CD14-positive monocyte (primary cell): ENCODE measurements at regions not wholly inside any gene's neighbourhood (a gene's known extent, or its start where the extent isn't known, plus 50 kb on each side); places are given as distances from the start of the nearest gene placed in this dataset.

ENCODE experiments used
- DNase-seq, 3 donors: peaks; one replicate each; pipeline ENCODE4 v3.0.0-alpha.2; 2011 to 2022
- H2AFZ ChIP-seq: 2 replicates; pipeline ENCODE4 v1.6.0; 2012; ENCODE audit warnings: mild to moderate bottlenecking, low read depth, low read length, inconsistent platforms; ENCODE audit not compliant: insufficient read depth, poor library complexity, severe bottlenecking
- H3K27ac ChIP-seq, 2 donors: 1 replicate in 1 of 2; 2 replicates in 1 of 2; pipeline ENCODE4 v1.5.1; 2012 to 2013; ENCODE audit warnings: low read length in 2 of 2, control low read depth in 1 of 2, inconsistent platforms in 1 of 2, low read depth in 1 of 2, mild to moderate bottlenecking in 1 of 2
- H3K27me3 ChIP-seq, 2 donors: one replicate each; pipeline versions ENCODE4 v1.6.0 to v1.6.1; 2011 to 2013; ENCODE audit warnings: low read length in 2 of 2; ENCODE audit not compliant: control insufficient read depth in 2 of 2, insufficient read depth in 2 of 2
- H3K36me3 ChIP-seq, 2 donors: replicated peaks in 1 of 2; 1 replicate in 1 of 2; 2 replicates in 1 of 2; pipeline versions ENCODE4 v1.5.1 to v1.6.1; 2012 to 2013; ENCODE audit warnings: low read length in 2 of 2, control low read depth in 1 of 2, inconsistent platforms in 1 of 2, mild to moderate bottlenecking in 1 of 2; ENCODE audit not compliant: insufficient read depth in 2 of 2, control insufficient read depth in 1 of 2
- H3K4me1 ChIP-seq, 2 donors: 1 replicate in 1 of 2; 2 replicates in 1 of 2; pipeline versions ENCODE4 v1.5.1 to v1.6.1; 2012 to 2013; ENCODE audit warnings: low read length in 2 of 2, control low read depth in 1 of 2, inconsistent platforms in 1 of 2, mild to moderate bottlenecking in 1 of 2, moderate library complexity in 1 of 2; ENCODE audit not compliant: insufficient read depth in 2 of 2, control insufficient read depth in 1 of 2
- H3K4me2 ChIP-seq: replicated peaks from 2 replicates; pipeline ENCODE3; 2012; ENCODE audit warnings: low read length, moderate library complexity, mild to moderate bottlenecking; ENCODE audit not compliant: poor library complexity, severe bottlenecking; ENCODE audit errors: extremely low read depth
- H3K4me3 ChIP-seq, 3 experiments: fragments of 200-600 bp in 1 of 3; sonication (generic) in 1 of 3; replicated peaks in 1 of 3; 1 replicate in 2 of 3; 2 replicates in 1 of 3; pipeline ENCODE4 v1.5.1; 2011 to 2013; ENCODE audit warnings: low read length in 3 of 3, mild to moderate bottlenecking in 3 of 3, control low read depth in 2 of 3, low read depth in 2 of 3, inconsistent platforms in 1 of 3, moderate library complexity in 1 of 3
- H3K79me2 ChIP-seq: 2 replicates; pipeline ENCODE4 v1.6.0; 2012; ENCODE audit warnings: mild to moderate bottlenecking, control low read depth, inconsistent platforms, low read length, moderate library complexity; ENCODE audit not compliant: insufficient read depth
- H3K9ac ChIP-seq: 2 replicates; pipeline ENCODE4 v1.6.0; 2017; ENCODE audit warnings: low read length, mild to moderate bottlenecking; ENCODE audit not compliant: insufficient read depth, poor library complexity, severe bottlenecking
- H3K9me3 ChIP-seq, 2 donors: replicated peaks in 1 of 2; 1 replicate in 1 of 2; 2 replicates in 1 of 2; pipeline versions ENCODE4 v1.5.1 to v1.6.1; 2012 to 2013; ENCODE audit warnings: low read length in 2 of 2, control low read depth in 1 of 2; ENCODE audit not compliant: control insufficient read depth in 1 of 2, insufficient read depth in 1 of 2
- H4K20me1 ChIP-seq: 2 replicates; pipeline ENCODE4 v1.6.0; 2012; ENCODE audit warnings: mild to moderate bottlenecking, low read length, control low read depth, moderate library complexity; ENCODE audit not compliant: insufficient read depth
- H3K27ac Mint-ChIP-seq, 7 donors: one replicate each; pipeline ENCODE4 v1.8.0; 2020; ENCODE audit warnings: mild to moderate bottlenecking in 7 of 7, mixed read lengths in 7 of 7, moderate library complexity in 6 of 7, inconsistent platforms in 2 of 7
- H3K27me3 Mint-ChIP-seq, 3 donors: one replicate each; pipeline ENCODE4 v1.8.0; 2021 to 2022; ENCODE audit warnings: low read depth in 3 of 3, mild to moderate bottlenecking in 3 of 3, mixed read lengths in 3 of 3, moderate library complexity in 3 of 3, inconsistent platforms in 1 of 3
- H3K36me3 Mint-ChIP-seq, 2 donors: one replicate each; pipeline ENCODE4 v1.8.0; 2020; ENCODE audit warnings: mixed read lengths in 2 of 2, inconsistent platforms in 1 of 2, mild to moderate bottlenecking in 1 of 2
- H3K4me1 Mint-ChIP-seq: one replicate; pipeline ENCODE4 v1.8.0; 2020; ENCODE audit warnings: mild to moderate bottlenecking, mixed read lengths
- H3K4me3 Mint-ChIP-seq, 2 donors: one replicate each; pipeline ENCODE4 v1.8.0; 2020; ENCODE audit warnings: mild to moderate bottlenecking in 2 of 2, mixed read lengths in 2 of 2, moderate library complexity in 1 of 2
- H3K9me3 Mint-ChIP-seq, 7 donors: one replicate each; pipeline ENCODE4 v1.8.0; 2020 to 2022; ENCODE audit warnings: mixed read lengths in 7 of 7, mild to moderate bottlenecking in 6 of 7, moderate library complexity in 6 of 7, inconsistent platforms in 2 of 7
- CTCF ChIP-seq: fragments of 200-600 bp; IDR thresholded peaks from one replicate; pipeline ENCODE4 v1.8.0; 2022; ENCODE audit warnings: antibody characterized with exemption, mild to moderate bottlenecking
- WGBS: methylation state at CpG from one replicate; pipeline ENCODE4 v1.1.5; 2013; ENCODE audit warnings: missing lambda C conversion rate; ENCODE audit not compliant: insufficient coverage; 5-methylcytosine and 5-hydroxymethylcytosine counted together
- intact Hi-C, 2 donors: fragments of 100-400 bp; cut with micrococcal nuclease; formaldehyde crosslinking; loops; one replicate each; pipeline versions ENCODE4 v1.15.0 to v1.15.1; 2023

- Histone ChIP-seq H3K27me3 (no peaks in the 10 kb centered on the region), H3K79me2 (no peaks in the 10 kb centered on the region), H3K27ac (no peak overlapping the region), H3K36me3 (no peaks in the 10 kb centered on the region), H3K9me3 (peaks cover 0 to 5% of the 10 kb centered on the region in 2 donors), H3K4me3 (no peak overlapping the region), H3K9ac (no peak overlapping the region), H4K20me1 (no peaks in the 10 kb centered on the region), H3K4me2 (no peak overlapping the region), H2AFZ (no peak overlapping the region), H3K4me1 (peaks cover 8 to 23% of the 10 kb centered on the region in 2 donors)
- Mint-ChIP-seq H3K9me3 (peaks cover 3 to 11% (median 7%) of the 10 kb centered on the region in 7 donors), H3K27me3 (peaks cover 0 to 1% (median 0%) of the 10 kb centered on the region in 3 donors), H3K4me3 (no peak overlapping the region), H3K36me3 (no peaks in the 10 kb centered on the region), H3K27ac (no peak overlapping the region), H3K4me1 (peaks cover 22% of the 10 kb centered on the region)
- DNase-seq = no peak
- intact Hi-C loops = no loop called here
- no peak for TF ChIP-seq CTCF
- 100% methylated on average over 2 of the region's 6 CpGs for WGBS
Measured at GRCh38 chr21:38613686-38614085, 115.4 kb upstream of the ERG start.

- TF ChIP-seq CTCF = no peak
- Histone ChIP-seq H3K9me3 (peaks cover 0 to 5% of the 10 kb centered on the region in 2 donors), H4K20me1 (no peaks in the 10 kb centered on the region), H3K27ac (no peak overlapping the region), H3K79me2 (no peaks in the 10 kb centered on the region), H2AFZ (no peak overlapping the region), H3K4me1 (peaks cover 7 to 17% of the 10 kb centered on the region in 2 donors), H3K9ac (no peak overlapping the region), H3K4me2 (no peak overlapping the region), H3K27me3 (no peaks in the 10 kb centered on the region), H3K36me3 (no peaks in the 10 kb centered on the region), H3K4me3 (no peak overlapping the region)
- Mint-ChIP-seq H3K27ac (no peak overlapping the region), H3K36me3 (no peaks in the 10 kb centered on the region), H3K4me3 (no peak overlapping the region), H3K4me1 (peaks cover 14% of the 10 kb centered on the region), H3K27me3 (peaks cover 0 to 1% (median 0%) of the 10 kb centered on the region in 3 donors), H3K9me3 (peaks cover 3 to 11% (median 7%) of the 10 kb centered on the region in 7 donors)
- intact Hi-C loops = no loop called here
- DNase-seq = no peak
- WGBS = 93% methylated on average over 2 of the region's 5 CpGs
Measured at GRCh38 chr21:38614558-38614957, 116.3 kb upstream of the ERG start.
